ENCODE measurements at regions not wholly inside any gene's neighbourhood (a gene's known extent, or its start where the extent isn't known, plus 50 kb on each side); places are given as distances from the start of the nearest gene placed in this dataset.

DNA sequence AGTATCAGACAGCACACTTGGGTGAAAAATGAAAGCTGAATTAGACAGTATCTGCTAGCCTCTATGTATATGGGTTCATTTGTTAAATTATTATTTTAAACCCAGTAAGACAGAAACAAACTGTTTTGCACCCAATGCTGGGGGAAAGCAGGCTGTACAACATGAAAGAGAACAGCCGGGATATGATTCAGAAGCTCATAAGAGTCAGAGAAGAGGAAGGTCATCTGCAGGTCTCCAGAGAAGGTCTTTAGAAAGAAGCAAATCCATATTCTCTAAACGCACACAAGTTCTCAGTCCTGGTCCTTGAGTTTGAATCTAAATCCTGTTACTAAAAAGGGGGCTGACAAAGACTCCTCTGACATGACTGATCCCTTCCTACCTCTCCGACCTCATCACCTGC is 155.1 kb downstream of the SIPA1L2 start:
- FAIRE-seq, result no peak

DNA sequence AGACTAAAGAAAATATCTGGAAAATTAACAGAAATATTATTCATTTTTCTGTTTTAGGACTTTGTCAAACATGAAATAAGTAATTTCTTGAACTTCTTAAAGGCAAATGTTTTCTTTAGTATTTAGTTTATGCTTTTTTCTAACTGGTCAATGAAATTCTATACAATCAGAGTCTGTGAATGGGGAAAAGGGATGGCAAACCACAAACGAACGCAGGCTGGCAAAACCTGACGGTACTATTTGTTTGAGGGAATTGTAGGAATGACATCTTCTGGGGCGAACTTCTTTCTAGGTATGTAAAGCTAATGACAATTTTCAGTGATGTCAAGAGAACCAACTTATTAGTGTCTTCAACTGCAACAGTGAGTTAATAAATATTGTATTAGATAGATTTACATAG is 156.0 kb downstream of the SIPA1L2 start:
- FAIRE-seq, result no peak

DNA sequence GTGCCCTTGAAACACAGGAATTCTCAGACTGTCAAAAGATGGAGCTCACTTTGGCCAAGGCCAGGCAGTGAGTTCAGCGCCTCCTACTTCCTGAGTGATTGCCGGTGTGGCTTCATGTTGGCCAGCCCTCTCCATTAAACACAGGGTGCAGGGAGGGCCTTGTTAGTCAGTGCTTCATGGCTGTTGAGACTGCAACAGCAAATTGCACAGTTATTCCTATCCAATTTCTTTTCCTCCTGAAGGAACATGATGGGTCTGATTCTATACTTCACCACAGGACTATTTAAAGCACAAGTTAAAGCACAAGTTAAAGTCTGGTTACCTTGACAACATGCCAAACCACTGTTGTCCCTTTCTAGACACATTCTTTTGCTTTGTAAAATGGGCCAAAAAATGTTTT is 156.6 kb downstream of the SIPA1L2 start:
- FAIRE-seq, result no peak

DNA sequence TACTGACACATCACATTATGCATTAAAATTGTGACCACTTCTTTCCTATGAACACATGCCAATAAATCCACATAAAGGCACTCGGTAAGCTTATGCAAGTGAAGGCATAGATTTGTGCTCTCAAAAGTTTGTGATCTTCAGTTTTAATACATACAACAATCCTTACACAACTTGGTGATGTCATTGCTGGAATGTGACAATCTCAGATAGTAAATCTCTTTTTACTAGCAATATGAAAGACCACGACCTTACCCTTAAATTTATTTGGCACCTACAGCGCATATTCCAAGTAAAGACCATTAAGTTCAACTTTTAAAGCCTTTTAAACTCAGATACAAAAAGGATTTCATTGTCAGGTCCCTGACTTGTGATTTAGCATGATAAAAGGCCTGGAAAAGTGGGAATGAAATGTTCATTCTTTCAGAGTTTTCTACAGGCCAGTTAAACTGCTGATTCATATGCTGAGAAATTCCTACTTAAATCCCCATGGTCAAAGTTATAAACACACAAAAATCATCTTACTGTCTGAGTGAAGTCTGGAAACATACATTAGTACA is 157.4 kb downstream of the SIPA1L2 start:
- FAIRE-seq, result no peak

DNA sequence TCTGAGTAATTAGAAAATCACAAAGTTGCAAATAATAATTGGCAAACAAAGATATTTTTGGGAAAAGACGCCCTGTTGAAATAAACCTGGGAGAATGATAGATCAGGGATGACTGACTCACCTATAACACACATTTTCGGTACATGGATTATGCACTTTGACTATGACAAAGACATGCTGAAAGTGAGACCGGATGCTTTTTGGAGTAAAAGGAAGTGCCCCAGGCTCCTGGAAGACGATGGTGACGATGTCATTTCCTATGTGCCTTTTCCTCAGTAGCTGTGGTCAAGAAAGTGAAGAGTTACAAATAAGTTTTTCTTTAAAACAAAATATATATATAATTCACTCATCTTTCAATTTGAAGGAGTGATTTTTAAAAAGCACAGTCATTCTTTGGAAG is 158.7 kb downstream of the SIPA1L2 start:
- FAIRE-seq, result no peak

DNA sequence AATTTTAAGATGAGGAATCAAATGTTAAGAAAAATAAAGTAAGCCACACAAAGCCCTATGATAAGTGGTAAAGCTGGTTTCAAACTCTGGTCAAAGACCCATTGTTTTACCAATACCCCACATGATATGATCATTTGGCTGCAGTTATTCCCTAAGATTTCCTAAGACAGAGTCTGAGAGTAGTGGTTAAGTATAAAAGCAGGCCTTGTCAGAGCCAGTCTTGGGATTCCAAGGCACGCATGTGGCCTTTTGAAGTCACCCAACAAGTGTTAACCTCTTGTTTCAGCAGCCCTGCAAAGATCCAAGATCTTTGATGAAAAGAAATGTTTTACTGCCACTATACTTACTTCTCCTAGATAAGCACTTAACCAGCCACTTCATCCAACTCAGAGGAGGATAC is 159.2 kb downstream of the SIPA1L2 start:
- no peak for FAIRE-seq

DNA sequence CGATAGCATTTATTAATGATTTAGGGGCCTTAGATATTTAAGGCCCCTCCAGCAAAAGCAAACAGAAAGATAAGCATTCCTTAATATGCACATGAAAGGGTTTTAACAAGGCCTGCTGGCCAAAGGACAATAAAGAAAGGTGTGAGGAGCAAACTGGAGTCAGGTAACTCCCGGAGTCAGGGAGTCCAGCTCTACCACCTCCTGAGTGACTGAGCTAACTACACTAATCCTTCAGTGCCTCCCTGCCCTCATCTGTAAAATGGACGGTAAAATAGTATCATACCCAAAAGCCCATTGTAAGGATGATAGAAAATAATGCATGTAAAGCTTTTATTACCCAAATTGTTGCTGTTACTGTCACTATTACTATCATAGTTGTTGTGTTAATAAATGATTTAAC is 161.7 kb downstream of the SIPA1L2 start:
- no peak for FAIRE-seq

DNA sequence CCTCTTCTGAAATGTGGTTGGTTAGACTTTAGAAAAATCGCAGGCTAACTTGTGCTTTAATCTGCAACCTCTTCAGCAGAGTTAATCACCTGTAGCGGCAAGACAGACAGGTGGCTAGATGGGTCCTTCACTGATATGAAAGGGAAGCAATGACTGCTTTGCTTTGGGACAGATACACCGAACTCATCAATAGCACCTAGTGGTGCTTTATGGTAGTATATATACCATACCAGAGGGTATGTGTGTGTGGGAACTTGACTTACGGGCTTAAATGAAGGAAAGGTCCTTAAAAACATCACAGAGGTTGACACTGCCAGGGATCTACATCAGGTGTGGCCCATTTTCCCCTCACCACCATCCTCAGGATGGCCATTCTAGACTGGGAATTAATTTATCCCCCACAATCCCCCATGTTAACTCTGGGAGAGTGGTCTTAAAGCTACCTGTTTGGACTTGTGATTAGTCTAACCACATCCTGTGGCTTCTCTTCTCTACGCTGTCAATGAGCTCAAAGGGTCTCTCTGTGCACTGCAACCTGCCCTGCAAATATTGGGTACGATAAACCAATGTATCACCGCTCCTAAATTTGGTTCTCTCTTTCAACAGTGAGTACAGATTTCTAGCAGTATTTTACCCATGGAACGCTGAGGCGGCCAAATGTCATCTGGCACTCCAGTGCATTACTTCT is 162.7 kb downstream of the SIPA1L2 start:
- no peak for FAIRE-seq

DNA sequence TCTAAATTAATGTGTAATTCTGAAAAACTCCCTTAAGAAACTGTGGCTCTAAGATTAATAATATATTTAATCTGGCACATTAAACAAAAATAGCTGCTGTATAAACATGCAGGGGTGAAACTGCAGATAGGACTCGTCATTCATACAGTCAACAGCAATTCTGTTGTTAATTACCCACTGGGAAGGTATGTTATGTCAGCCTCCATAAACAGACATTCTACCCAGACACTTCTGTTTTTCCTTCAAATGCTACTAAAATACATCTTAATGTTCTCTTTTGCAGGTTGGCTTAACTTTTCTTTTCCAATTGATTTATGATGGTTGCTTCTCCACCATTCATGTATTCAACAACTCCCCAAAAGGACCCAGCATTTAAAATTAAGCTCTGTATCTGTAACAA is 165.6 kb downstream of the SIPA1L2 start:
- no peak for FAIRE-seq

DNA sequence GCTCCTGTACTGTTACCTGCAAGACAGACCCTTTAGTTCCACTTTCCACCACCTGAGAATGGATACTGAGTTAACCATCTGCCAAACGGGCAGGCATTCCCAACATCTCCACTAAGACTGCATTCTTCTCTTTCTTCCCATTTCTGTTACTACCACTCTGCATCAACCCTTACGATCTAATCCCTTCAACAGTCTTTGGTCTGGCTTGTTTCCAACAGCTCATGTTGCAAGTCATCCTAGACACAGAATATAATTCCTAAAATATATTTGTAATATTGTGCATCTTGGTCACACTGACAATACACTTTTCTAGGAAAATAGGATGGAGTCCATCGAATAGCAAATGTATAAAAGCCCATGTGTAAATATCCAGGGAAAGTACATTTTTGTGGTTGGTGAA is 166.7 kb downstream of the SIPA1L2 start:
- no peak for FAIRE-seq

DNA sequence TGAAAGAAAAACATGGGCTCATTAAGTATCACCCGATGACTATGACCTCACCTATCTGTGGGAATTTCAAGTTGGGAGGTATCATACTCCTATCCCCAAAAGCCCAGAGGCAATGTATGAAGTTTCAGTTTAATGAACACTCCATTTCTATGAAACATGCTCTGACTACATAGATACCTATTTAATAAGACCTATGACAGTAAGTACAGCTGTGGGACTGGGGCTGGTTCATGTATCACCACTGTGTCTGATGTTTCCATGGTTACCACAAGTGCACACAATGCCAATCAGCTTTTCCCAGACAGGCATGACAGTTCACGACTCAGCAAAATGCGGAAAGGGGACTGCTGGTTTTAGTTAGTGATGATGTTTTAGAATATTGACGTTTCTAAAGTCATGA is 167.7 kb downstream of the SIPA1L2 start:
- no peak for FAIRE-seq

DNA sequence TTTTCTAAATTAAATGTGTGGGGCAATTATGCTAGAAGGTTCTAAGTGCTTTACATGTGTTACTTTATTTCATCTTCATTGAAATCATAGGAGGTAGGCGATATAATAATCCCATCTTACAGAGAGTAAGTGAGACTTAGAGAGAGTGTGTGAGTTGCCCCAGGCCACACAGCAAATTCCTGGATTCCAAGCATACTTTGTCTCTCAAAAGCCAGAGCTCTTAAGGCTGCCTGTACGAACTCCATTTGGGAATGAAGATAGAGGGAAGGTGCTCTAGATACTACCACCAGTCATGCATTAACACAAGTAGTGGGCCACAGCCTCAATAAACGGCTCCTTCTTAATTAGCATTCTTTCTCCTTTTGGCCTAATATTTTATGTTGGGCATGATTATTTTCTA is 170.1 kb downstream of the SIPA1L2 start:
- no peak for FAIRE-seq

DNA sequence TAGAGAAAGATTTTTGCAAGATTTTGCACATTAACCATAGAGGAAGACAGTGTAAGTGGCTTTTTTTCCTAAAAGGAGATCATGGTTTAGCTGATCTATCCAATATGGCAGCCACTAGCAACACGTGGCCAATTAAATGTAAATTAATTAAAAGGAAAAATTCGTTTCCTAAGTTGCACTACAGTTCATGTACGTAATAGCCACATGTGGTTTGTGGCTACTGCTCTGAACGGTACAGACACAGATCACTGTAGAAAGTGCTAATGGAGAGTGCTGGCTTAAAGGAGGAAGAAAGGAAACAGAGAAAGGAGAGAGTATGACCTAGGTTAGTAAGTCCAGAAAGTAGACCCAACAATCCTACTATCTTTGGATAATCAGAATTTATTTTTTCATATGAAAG is 170.8 kb downstream of the SIPA1L2 start:
- no peak for FAIRE-seq

DNA sequence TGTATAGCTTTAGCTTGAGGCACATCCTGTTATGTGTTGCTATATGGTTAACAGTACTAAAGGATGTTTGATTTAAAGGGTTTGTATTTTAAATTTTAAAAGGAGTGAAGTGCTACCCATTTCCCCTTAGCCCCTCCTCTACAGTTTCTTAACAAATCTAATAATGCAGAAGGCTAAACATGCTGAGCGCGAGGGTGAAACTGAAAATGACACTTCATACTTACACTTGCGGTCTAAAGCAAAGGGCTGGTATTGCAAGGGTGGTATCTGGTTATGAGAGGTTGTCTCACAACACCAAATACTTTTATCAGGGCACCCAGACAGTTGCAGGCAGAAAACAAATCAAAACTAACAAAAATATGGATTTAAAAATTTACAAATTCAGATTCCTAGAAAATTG is 172.3 kb downstream of the SIPA1L2 start:
- no peak for FAIRE-seq

DNA sequence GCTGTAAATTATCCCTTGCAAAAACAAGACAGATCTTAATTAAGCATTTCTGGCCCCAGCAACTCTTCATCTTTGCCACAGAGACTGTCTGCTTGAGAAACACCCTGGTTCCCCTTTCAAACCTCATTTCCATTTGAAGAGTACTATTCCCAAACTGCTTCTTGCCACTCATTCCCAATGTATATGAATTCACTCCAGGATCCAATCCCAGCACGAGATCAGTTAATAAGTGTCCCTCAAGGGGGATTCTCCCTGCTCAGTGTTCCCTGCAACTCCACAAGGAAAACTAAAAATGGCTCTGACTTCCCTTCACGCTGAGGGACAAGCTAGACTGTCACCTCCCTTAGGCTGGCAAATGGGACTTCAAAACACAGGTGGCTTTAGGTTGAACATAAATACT is 173.2 kb downstream of the SIPA1L2 start:
- no peak for FAIRE-seq

DNA sequence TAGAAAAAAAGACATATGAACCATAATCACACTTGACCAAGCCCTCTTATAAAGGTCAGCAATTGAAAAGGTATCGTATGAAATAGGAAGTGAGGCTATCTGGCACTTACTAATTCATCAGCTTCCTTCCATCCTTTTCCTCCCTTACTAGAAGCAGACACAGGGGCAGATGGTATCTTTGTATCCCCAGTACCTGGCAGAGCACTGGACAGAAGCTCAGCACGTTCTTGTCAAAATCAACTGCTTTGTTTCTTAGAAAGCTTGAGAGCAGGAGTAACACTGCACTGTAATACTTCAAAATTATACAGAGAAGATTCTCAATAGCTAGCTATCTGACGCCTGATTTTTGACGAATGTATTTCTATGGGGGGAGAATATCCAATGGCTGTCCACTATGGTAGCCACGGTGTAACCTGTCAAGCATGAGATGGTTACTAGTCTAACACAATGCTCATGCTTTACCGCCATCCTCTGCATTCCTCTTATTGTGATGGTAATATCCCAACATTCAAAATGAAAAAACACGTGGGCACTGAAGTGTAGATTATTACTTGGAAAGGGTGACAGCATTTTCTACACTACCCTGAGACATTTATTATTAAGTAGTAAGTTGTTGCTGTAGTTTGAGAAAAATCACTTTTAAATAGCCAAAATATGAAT is 175.6 kb downstream of the SIPA1L2 start:
- no peak for FAIRE-seq

DNA sequence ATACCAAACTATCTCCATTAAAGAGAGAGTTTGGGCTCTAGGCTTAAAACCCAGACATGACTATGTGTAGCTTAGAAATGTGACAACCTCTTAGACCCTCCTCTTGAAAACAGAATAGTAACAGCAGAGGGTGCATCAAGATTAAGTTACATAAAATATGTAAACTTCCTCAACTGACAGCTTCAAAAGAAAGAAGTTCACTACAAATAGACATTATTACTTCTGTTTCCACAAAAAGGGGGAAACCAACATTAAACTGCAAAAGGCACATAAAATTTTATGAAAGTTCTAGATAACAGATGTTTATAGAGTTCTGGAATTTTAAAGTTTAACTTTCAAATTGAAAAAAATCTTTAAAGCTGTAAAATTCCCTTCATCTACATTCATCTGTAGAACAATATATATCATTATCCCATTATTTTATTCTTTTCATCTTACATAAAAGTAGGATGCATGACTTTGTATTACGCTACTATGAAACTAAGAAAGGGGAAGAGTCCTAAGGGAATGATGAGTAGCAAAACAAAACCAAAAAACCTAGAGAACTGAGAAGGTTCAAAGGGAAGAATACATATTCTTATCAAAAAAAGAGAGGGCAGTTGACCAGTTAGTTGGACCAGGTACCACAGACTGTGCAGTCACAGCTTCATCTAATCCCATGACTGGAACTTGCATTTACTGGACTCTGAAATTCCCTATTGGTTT is 177.0 kb downstream of the SIPA1L2 start:
- FAIRE-seq, result peak; percentile 26

DNA sequence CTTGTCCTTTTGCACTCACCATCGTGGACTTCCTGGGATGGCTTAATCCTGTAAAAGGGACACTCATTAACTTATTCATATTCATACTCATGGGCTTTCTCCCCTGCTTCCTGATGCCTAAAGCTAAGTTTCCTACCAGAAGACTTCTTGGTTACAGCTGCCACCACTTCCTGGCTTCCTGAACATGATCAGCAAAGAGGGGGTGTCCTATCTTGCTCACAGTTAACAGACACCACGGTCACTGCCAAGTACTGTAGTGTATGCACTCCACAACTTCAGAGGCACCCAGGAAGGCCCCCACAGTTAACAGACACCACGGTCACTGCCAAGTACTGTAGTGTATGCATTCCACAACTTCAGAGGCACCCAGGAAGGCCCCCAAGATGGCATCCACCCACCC is 177.8 kb downstream of the SIPA1L2 start:
- no peak for FAIRE-seq

DNA sequence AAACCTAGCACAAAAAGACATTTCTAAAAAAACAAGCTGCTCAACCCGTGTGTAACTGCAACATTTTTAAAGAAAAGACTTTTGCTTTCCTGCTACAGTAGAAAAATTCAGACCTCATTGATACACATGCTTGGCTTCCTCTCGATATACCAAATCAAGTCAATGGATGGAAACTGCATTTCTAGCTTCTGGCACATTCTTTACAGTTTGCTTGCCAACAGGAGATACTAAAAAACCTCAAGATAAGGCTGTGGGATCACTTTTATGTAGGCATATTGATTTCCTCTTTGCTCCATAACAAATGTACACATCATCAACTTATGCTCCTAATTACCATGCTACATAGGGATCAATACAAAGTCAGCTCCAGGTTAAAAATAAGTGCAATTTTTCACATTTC is 178.4 kb downstream of the SIPA1L2 start:
- FAIRE-seq, result no peak

DNA sequence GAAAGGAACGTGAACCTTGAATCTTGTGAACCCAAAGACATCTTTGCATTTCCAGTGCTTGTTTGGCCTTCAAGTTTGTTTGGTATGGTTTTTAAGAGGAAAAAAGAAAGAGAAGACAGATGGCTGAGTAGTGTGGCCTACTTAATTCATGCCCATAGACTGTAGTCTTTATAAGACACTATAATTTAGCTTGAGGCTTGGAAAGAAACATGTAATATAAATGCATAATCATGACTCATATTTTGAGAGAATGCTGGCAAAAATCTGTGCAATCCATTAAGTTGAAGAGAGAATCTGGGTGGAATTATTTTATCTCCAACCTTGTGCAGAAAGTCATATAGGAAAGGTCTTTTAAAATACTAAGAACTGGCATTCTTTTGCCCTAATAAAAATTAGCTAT is 179.3 kb downstream of the SIPA1L2 start:
- no peak for FAIRE-seq

DNA sequence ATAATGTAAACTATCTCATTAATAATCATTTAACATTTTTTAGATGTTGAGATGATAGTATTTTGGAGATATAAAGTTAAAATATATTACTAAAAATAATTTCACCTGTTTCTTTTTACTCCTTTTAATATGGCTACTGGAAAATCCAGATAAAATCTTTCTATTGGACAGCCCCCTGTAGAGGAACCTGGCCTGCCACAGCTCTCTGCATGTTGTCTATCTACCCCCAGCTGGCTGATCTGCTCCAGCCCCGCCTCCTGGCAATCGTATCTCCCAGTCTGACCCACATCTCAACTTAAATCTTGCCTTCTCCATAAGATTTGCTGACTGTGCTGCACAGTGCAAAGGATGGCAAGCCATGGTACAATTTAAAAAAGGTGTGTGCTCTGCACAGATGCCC is 182.8 kb downstream of the SIPA1L2 start:
- FAIRE-seq, result no peak

DNA sequence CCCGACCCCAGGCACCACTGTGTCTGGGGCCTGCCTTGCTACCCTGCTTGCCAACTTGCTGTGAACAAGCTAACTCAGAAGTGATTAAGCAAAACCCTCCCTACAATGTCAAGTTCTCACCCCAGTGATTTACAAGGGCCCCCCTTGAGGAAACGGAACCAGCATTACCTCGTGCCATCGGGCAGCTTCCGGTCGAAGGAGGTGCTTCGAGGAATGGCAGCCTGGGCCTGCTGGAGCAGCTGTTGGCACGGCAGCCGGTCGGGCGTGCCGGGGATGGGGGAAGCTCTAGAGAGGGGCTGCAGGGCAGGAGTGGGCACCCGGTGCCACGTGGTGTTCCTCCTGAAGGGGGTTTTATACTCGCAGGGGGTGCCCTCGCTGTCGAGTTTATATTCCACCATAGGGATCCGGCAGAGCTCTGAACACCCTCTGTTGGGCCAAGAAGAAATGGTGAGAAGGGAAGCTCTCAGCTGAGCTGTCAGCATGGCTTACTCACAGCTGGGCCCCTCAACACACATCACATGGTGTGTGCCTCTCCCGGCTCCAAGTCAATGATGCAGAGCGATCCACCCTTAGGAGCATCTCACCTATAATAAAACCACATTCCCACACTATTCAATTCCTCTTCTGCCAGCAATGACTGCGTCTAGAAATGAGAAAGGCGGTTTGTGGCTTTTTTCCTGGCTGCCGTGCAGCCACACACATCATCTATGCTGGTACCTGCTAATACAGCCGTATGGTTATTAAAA is 184.4 kb downstream of the SIPA1L2 start:
- no peak for FAIRE-seq

DNA sequence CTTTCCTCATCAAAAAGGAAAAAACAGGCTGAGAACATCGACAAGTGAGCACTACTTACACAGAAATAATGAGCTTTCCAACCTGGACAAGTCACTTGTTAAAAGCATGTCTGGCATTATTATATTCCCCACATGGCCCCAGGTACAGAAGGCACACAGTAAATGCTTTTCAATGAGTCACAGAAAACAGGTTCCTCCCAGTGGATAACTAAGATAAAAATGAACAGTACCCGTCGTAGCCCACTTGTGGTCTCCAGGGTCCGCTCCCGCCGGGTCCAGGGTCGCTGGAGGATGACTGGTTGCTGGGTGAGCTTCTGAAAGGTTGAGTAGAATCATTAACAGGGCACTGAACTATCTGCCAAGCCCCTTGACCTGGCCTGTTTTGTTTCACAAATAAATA is 186.6 kb downstream of the SIPA1L2 start:
- FAIRE-seq, result no peak

Measured in TTC549 (cell line).